MM.1S (cell line): ENCODE measurements at regions not wholly inside any gene's neighbourhood (a gene's known extent, or its start where the extent isn't known, plus 50 kb on each side); places are given as distances from the start of the nearest gene placed in this dataset.

Experiments
- CTCF ChIP-seq: fragments of 300-600 bp; sonication (generic); IDR thresholded peaks from 2 replicates; pipeline ENCODE4 v1.5.1; 2016; ENCODE audit warnings: antibody characterized with exemption, low read length, mixed read lengths
- EZH2 ChIP-seq: fragments of 300-600 bp; sonication (generic); optimal IDR thresholded peaks from 2 replicates; pipeline ENCODE3; 2017; ENCODE audit warnings: low read depth, mild to moderate bottlenecking, antibody characterized with exemption, low read length, mixed read lengths

- TF ChIP-seq CTCF (no peak), EZH2 (no peak)
Observed at GRCh38 chrX:5117816-5118215, 1110.9 kb downstream of the NLGN4X start.
